GM12874 (cell line): ENCODE measurements at regions not wholly inside any gene's neighbourhood (a gene's known extent, or its start where the extent isn't known, plus 50 kb on each side); places are given as distances from the start of the nearest gene placed in this dataset.

ENCODE experiments used
- CTCF ChIP-seq: IDR thresholded peaks from 2 replicates; pipeline ENCODE4 v1.5.1; 2011; ENCODE audit warnings: low read depth, mild to moderate bottlenecking, control low read depth, low read length, moderate library complexity; ENCODE audit not compliant: insufficient read depth

GRCh38 chr4:42293967-42294813, 103.1 kb upstream of the SHISA3 start:
- TF ChIP-seq CTCF: no peak

DNA sequence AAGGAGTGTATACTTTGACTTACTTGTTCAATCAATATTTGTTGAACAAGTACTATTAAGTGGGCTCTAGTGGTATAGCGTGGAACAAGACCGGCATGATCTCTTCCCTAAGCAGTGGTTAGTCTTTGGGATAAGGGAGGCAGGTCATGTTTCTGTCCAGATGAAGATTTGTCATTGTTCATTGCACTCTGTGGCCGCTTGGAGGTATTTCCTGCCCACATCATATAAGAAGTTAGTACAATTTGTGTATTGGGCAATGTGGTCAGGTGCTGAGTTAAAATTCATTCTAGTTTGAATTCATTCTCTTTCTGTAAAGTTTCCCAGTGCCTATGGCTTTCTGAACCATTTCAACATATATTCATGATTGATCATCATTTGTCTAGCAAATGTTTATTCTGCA, 101.1 kb upstream of the SHISA3 start:
- TF ChIP-seq CTCF: no peak

DNA sequence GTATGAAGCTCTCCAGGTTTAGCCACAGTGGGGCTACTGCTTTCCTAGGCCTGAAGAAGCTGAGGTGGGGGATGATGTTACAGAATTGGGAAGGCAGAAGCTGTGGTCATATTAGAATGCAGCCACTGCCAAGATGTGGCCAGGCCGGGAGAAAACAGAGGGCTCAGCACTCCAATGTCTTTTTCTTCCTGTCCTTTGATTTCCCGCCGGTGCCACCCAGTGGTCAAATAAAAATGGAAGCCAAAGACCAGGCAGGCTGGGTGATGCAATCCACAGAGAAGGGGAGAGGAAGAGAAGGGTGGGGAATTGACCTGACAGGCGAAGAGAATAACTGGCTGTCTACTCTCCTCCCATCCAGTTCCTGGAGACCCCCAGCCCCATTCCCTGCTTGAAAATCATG, 94.9 kb upstream of the SHISA3 start:
- TF ChIP-seq CTCF: peak; percentile 29; the same call in 1 of the 2 replicates

- no peak for TF ChIP-seq CTCF
These were observed 90.8 kb upstream of the SHISA3 start for GRCh38 chr4:42306221-42307109.

- no peak for TF ChIP-seq CTCF
These were observed 89.0 kb upstream of the SHISA3 start for GRCh38 chr4:42308247-42308646.

DNA sequence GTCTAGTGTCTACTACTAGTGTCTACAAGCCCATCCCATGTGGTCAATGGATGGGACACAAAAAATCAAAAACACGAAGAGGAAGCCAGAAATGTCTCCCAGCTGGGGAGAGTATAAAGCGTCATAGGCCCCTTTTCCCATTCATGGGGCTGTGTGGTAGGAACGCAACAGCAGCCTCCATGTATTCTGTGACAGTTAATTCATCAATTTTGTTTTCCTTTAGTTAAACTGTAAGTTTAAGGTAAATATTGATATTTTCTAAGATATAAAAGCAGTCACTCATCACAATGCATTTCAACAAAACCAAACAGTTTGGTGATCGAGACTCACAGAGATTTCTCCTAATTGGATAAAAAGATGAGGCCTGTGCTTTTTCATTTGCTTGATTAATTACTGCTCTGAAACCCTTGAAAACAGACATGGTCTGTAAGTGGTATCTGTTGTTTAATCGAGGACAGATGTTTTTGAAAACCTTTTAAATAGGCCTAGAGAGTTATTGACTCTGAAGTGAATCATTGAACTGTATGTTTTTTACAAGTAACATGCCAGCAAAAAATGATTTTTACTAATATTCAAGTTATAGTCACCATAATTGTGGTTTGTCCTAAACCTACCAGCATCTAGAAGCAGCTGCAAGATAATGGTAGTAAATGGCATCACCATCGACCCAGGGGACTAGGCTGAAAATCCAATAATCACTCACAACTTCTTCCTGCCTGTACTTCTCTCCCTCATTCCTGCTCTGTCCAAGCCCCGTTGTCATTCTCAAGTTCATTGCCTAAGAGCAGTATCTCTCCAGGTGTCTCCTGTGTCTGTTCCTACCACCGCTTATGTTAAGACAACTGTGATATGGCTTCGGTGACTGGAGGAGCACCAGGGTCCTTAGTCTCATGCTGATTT, 87.7 kb upstream of the SHISA3 start:
- no peak for TF ChIP-seq CTCF
